Erythroblast (primary cell): ENCODE measurements at regions not wholly inside any gene's neighbourhood (a gene's known extent, or its start where the extent isn't known, plus 50 kb on each side); places are given as distances from the start of the nearest gene placed in this dataset.

Experiments
- GATA1 ChIP-seq: IDR thresholded peaks from 2 replicates; pipeline ENCODE4 v1.6.1; 2011; ENCODE audit warnings: low read depth, mild to moderate bottlenecking, control low read depth, low read length, moderate library complexity
- POLR2A ChIP-seq: IDR thresholded peaks from 2 replicates; pipeline ENCODE4 v1.6.1; 2011; ENCODE audit warnings: mild to moderate bottlenecking, low read length

- TF ChIP-seq POLR2A (no peak), GATA1 (no peak)
Measured at GRCh38 chr4:173991316-173991715, 292.2 kb downstream of the FBXO8 start.
